H9 (cell line): ENCODE measurements at regions not wholly inside any gene's neighbourhood (a gene's known extent, or its start where the extent isn't known, plus 50 kb on each side); places are given as distances from the start of the nearest gene placed in this dataset.
A peak's percentile ranks its signal among the peaks of the same experiment; 100 is the strongest.

Experiments used
- DNase-seq: peaks from one replicate; pipeline ENCODE4 v3.0.0-alpha.2; 2017
- H2AFZ ChIP-seq: one replicate; pipeline ENCODE4 v1.6.1; 2013; ENCODE audit warnings: mild to moderate bottlenecking, low read length, control low read depth, moderate library complexity
- H2AK5ac ChIP-seq: 2 replicates; pipeline ENCODE4 v1.6.1; 2013; ENCODE audit warnings: low read length, control low read depth, mixed read lengths; ENCODE audit not compliant: insufficient read length
- H2BK120ac ChIP-seq: one replicate; pipeline ENCODE4 v1.6.1; 2013; ENCODE audit warnings: low read depth, mild to moderate bottlenecking, low read length, control low read depth, inconsistent platforms; ENCODE audit not compliant: poor library complexity, severe bottlenecking
- H2BK12ac ChIP-seq: 2 replicates; pipeline ENCODE4 v1.6.1; 2013; ENCODE audit warnings: low read length, control low read depth, mixed read lengths, low read depth; ENCODE audit not compliant: insufficient read length
- H2BK15ac ChIP-seq: 2 replicates; pipeline ENCODE4 v1.6.1; 2013; ENCODE audit warnings: low read depth, low read length, control low read depth
- H2BK20ac ChIP-seq: one replicate; pipeline ENCODE4 v1.6.1; 2013; ENCODE audit warnings: low read depth, mild to moderate bottlenecking, low read length, control low read depth, inconsistent platforms; ENCODE audit not compliant: poor library complexity, severe bottlenecking
- H2BK5ac ChIP-seq: 2 replicates; pipeline ENCODE4 v1.6.1; 2013; ENCODE audit warnings: low read length, control low read depth, mixed read lengths; ENCODE audit not compliant: insufficient read length
- H3K14ac ChIP-seq: 2 replicates; pipeline ENCODE4 v1.6.1; 2013; ENCODE audit warnings: low read length, control low read depth; ENCODE audit not compliant: insufficient read depth
- H3K18ac ChIP-seq: 2 replicates; pipeline ENCODE4 v1.6.1; 2013; ENCODE audit warnings: low read depth, mild to moderate bottlenecking, mixed read lengths, low read length, control low read depth; ENCODE audit not compliant: insufficient read length
- H3K23ac ChIP-seq: 2 replicates; pipeline ENCODE4 v1.6.1; 2013; ENCODE audit warnings: low read length, control low read depth, mixed read lengths, low read depth; ENCODE audit not compliant: insufficient read length
- H3K23me2 ChIP-seq: 2 replicates; pipeline ENCODE4 v1.6.1; 2013; ENCODE audit warnings: low read depth, mild to moderate bottlenecking, mixed read lengths, low read length, control low read depth; ENCODE audit not compliant: insufficient read length, poor library complexity, severe bottlenecking
- H3K27ac ChIP-seq: 2 replicates; pipeline ENCODE4 v1.5.1; 2013; ENCODE audit warnings: low read length, control low read depth, mixed read lengths, low read depth; ENCODE audit not compliant: insufficient read length
- H3K27me3 ChIP-seq: 2 replicates; pipeline ENCODE4 v1.6.1; 2013; ENCODE audit warnings: low read length, control low read depth, inconsistent platforms; ENCODE audit not compliant: insufficient read depth
- H3K4ac ChIP-seq: 2 replicates; pipeline ENCODE4 v1.6.1; 2013; ENCODE audit warnings: low read depth, mild to moderate bottlenecking, control low read depth, inconsistent platforms, low read length, moderate library complexity
- H3K4me1 ChIP-seq: 2 replicates; pipeline ENCODE4 v1.6.1; 2013; ENCODE audit warnings: low read length, control low read depth, inconsistent platforms; ENCODE audit not compliant: insufficient read depth
- H3K4me2 ChIP-seq: 2 replicates; pipeline ENCODE4 v1.6.1; 2013; ENCODE audit warnings: low read length, control low read depth, mixed read lengths; ENCODE audit not compliant: insufficient read length, insufficient read depth
- H3K56ac ChIP-seq: 2 replicates; pipeline ENCODE4 v1.6.1; 2013; ENCODE audit warnings: low read depth, mild to moderate bottlenecking, mixed read lengths, low read length, control low read depth; ENCODE audit not compliant: insufficient read length
- H3K79me1 ChIP-seq: 2 replicates; pipeline ENCODE4 v1.6.1; 2013; ENCODE audit warnings: low read depth, mild to moderate bottlenecking, moderate library complexity, low read length, control low read depth, inconsistent platforms; ENCODE audit not compliant: insufficient read depth, poor library complexity, severe bottlenecking
- H3K79me2 ChIP-seq: 2 replicates; pipeline ENCODE4 v1.6.1; 2013; ENCODE audit warnings: low read length, control low read depth, inconsistent platforms; ENCODE audit not compliant: insufficient read depth
- H3K9ac ChIP-seq: 2 replicates; pipeline ENCODE4 v1.6.1; 2013; ENCODE audit warnings: low read length, control low read depth, mixed read lengths; ENCODE audit not compliant: insufficient read length; ENCODE audit errors: extremely low read depth
- H3K9me3 ChIP-seq: one replicate; pipeline ENCODE4 v1.6.1; 2013; ENCODE audit warnings: low read depth, low read length, inconsistent platforms; ENCODE audit not compliant: control insufficient read depth
- H3T11ph ChIP-seq: one replicate; pipeline ENCODE4 v1.6.1; 2013; ENCODE audit warnings: mild to moderate bottlenecking, low read length, control low read depth, inconsistent platforms
- H4K20me1 ChIP-seq: one replicate; pipeline ENCODE4 v1.6.1; 2013; ENCODE audit not compliant: control insufficient read depth, insufficient read length, insufficient read depth
- H4K5ac ChIP-seq: 2 replicates; pipeline ENCODE4 v1.6.1; 2013; ENCODE audit warnings: low read depth, mild to moderate bottlenecking, mixed read lengths, low read length, control low read depth; ENCODE audit not compliant: insufficient read length
- H4K8ac ChIP-seq: replicated peaks from 2 replicates; pipeline ENCODE4 v1.6.1; 2013; ENCODE audit warnings: low read length, control low read depth, mixed read lengths, low read depth; ENCODE audit not compliant: insufficient read length
- H4K91ac ChIP-seq: 2 replicates; pipeline ENCODE4 v1.6.1; 2013; ENCODE audit warnings: low read depth, mild to moderate bottlenecking, moderate library complexity, mixed read lengths, low read length, control low read depth; ENCODE audit not compliant: insufficient read length
- H3K27ac Mint-ChIP-seq, 3 experiments: 2 replicates in 2 of 3; 3 replicates in 1 of 3; pipeline ENCODE4 v1.8.0; 2020 to 2021; ENCODE audit warnings: mixed read lengths in 3 of 3, mild to moderate bottlenecking in 1 of 3, moderate library complexity in 1 of 3
- H3K27me3 Mint-ChIP-seq: 2 replicates; pipeline ENCODE4 v1.8.0; 2021; ENCODE audit warnings: low read depth, mild to moderate bottlenecking, moderate library complexity, mixed read lengths
- H3K36me3 Mint-ChIP-seq, 3 experiments: 2 replicates in 2 of 3; 3 replicates in 1 of 3; pipeline ENCODE4 v1.8.0; 2020 to 2021; ENCODE audit warnings: low read depth in 3 of 3, mixed read lengths in 3 of 3; ENCODE audit not compliant: insufficient read depth in 1 of 3
- H3K4me1 Mint-ChIP-seq, 2 experiments: 2 replicates each; pipeline ENCODE4 v1.8.0; 2020; ENCODE audit warnings: mixed read lengths in 2 of 2
- H3K4me3 Mint-ChIP-seq, 2 experiments: 2 replicates in 1 of 2; 3 replicates in 1 of 2; pipeline ENCODE4 v1.8.0; 2020 to 2021; ENCODE audit warnings: mild to moderate bottlenecking in 2 of 2, mixed read lengths in 2 of 2, moderate library complexity in 1 of 2
- H3K9me3 Mint-ChIP-seq, 2 experiments: 2 replicates in 1 of 2; 3 replicates in 1 of 2; pipeline ENCODE4 v1.8.0; 2020; ENCODE audit warnings: mild to moderate bottlenecking in 2 of 2, mixed read lengths in 2 of 2, moderate library complexity in 1 of 2
- CTCF ChIP-seq: fragments of 200-600 bp; sonication (generic); conservative IDR thresholded peaks from 3 replicates; pipeline ENCODE4 v1.8.0; 2021; ENCODE audit warnings: antibody characterized with exemption, mild to moderate bottlenecking
- WGBS: extraction: QIAGEN DNeasy Blood & Tissue Kit; methylation state at CpG from one replicate; pipeline ENCODE4 v1.1.7; 2013; ENCODE audit warnings: missing lambda C conversion rate, low lambda C conversion rate, mixed read lengths; ENCODE audit not compliant: insufficient read length; ENCODE audit errors: extremely low coverage; 5-methylcytosine and 5-hydroxymethylcytosine counted together

GRCh38 chr6:134657343-134657742 lies 292.6 kb downstream of the ALDH8A1 start:
- H4K8ac ChIP-seq: no peak overlapping the region
- H3K79me1 ChIP-seq: no peaks in the 10 kb centered on the region
- no peak for DNase-seq
- H3K79me2 ChIP-seq: no peaks in the 10 kb centered on the region
- 0 out of 7 replicates have a peak overlapping the region, but pooled peaks of 1 of the 3 experiments have one; percentile 10 for H3K27ac Mint-ChIP-seq
- no peak overlapping the region for H2BK5ac ChIP-seq
- H2BK20ac ChIP-seq: no peak overlapping the region
- no peak overlapping the region for H2AFZ ChIP-seq
- H3K18ac ChIP-seq: no peak overlapping the region
- H3K27ac ChIP-seq: no peak overlapping the region
- H2BK15ac ChIP-seq: no peak overlapping the region
- no peak overlapping the region for H4K91ac ChIP-seq
- no peak overlapping the region for H3K4me3 Mint-ChIP-seq
- no peak overlapping the region for H3K9ac ChIP-seq
- no peak overlapping the region for H3K23ac ChIP-seq
- no peaks in the 10 kb centered on the region; a peak in 1 of 7 replicates for H3K36me3 Mint-ChIP-seq
- no peak overlapping the region for H3K56ac ChIP-seq
- no CpG with 5 or more reads among the region's 3 CpGs for WGBS
- no peaks in the 10 kb centered on the region for H3K9me3 Mint-ChIP-seq
- H3T11ph ChIP-seq: no peak overlapping the region
- no peaks in the 10 kb centered on the region for H3K27me3 ChIP-seq
- no peaks in the 10 kb centered on the region for H3K27me3 Mint-ChIP-seq
- no peak overlapping the region for H3K14ac ChIP-seq
- H3K23me2 ChIP-seq: no peaks in the 10 kb centered on the region
- H3K4me1 Mint-ChIP-seq: peaks cover 8 to 9% of the 10 kb centered on the region in 2 experiments
- no peak for TF ChIP-seq CTCF
- no peak overlapping the region for H4K5ac ChIP-seq
- no peak overlapping the region for H2BK12ac ChIP-seq
- no peak overlapping the region for H2AK5ac ChIP-seq
- H2BK120ac ChIP-seq: no peak overlapping the region
- no peak overlapping the region for H3K4ac ChIP-seq
- no peak overlapping the region for H3K4me2 ChIP-seq
- no peaks in the 10 kb centered on the region for H3K9me3 ChIP-seq
- H4K20me1 ChIP-seq: no peaks in the 10 kb centered on the region
- no peaks in the 10 kb centered on the region for H3K4me1 ChIP-seq
